ENCODE measurements at regions not wholly inside any gene's neighbourhood (a gene's known extent, or its start where the extent isn't known, plus 50 kb on each side); places are given as distances from the start of the nearest gene placed in this dataset.

- TF ChIP-seq FOXM1 (IDR thresholded peaks at IDR 0.05; ENCODE audit: borderline replicate concordance, low read depth) (no peak), EGR1 (IDR thresholded peaks at IDR 0.05) (no peak), CREB1 (IDR thresholded peaks at IDR 0.05; ENCODE audit: low read depth) (no peak), NFIC (IDR thresholded peaks at IDR 0.05) (no peak), TAF1 (IDR thresholded peaks at IDR 0.05; ENCODE audit: low read depth) (no peak), RAD21 (IDR thresholded peaks at IDR 0.05; ENCODE audit: low read depth) (no peak), TEAD4 (IDR thresholded peaks at IDR 0.05) (no peak), CEBPB (IDR thresholded peaks at IDR 0.05) (no peak), EP300 (IDR thresholded peaks at IDR 0.05; ENCODE audit: borderline replicate concordance) (no peak), ZBTB7A (IDR thresholded peaks at IDR 0.05; ENCODE audit: low read depth) (no peak), REST (IDR thresholded peaks at IDR 0.05; ENCODE audit: low read depth) (no peak)
- TF ChIP-seq, protein P1, sequence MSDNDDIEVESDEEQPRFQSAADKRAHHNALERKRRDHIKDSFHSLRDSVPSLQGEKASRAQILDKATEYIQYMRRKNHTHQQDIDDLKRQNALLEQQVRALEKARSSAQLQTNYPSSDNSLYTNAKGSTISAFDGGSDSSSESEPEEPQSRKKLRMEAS (IDR thresholded peaks at IDR 0.05), result no peak
- TF ChIP-seq, protein P2, sequence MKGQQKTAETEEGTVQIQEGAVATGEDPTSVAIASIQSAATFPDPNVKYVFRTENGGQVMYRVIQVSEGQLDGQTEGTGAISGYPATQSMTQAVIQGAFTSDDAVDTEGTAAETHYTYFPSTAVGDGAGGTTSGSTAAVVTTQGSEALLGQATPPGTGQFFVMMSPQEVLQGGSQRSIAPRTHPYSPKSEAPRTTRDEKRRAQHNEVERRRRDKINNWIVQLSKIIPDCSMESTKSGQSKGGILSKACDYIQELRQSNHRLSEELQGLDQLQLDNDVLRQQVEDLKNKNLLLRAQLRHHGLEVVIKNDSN (IDR thresholded peaks at IDR 0.05), result no peak
Measured at GRCh38 chr1:48103495-48103894, 106.3 kb upstream of the TRABD2B start.

DNA sequence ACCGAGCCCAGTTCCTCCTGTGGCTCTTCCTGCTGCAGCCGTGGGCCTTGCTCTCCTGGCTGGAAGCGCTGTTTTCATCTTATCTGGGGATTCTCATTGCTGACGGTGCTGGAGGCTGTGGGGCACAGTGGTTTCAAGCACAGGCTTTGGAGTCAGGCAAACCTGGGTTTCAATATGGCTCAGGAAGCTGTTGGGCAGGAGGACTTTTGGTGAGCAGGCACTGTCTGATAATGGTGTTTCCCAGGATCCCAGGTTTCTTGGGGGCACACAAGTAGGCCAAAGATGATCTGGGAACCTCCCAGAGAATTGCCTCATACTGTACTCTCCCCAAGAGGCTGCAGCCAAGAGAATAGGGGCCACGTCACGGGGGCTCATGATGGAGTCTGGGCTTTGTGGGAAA, 105.6 kb upstream of the TRABD2B start:
- TF ChIP-seq TAF1 (IDR thresholded peaks at IDR 0.05; ENCODE audit: low read depth), result no peak
- TF ChIP-seq, protein P1 (IDR thresholded peaks at IDR 0.05), result no peak
- no peak for TF ChIP-seq YY1 (IDR thresholded peaks at IDR 0.05; ENCODE audit: low read depth)
- TF ChIP-seq CEBPB (IDR thresholded peaks at IDR 0.05), result no peak
- TF ChIP-seq, protein P2 (IDR thresholded peaks at IDR 0.05), result no peak
- TF ChIP-seq REST (IDR thresholded peaks at IDR 0.05; ENCODE audit: low read depth), result no peak
- TF ChIP-seq RAD21 (IDR thresholded peaks at IDR 0.05; ENCODE audit: low read depth), result no peak
- TF ChIP-seq TCF12 (IDR thresholded peaks at IDR 0.05; ENCODE audit: low read depth), result no peak
- TF ChIP-seq CREB1 (IDR thresholded peaks at IDR 0.05; ENCODE audit: low read depth), result no peak

GRCh38 chr1:48099072-48099773, 102.0 kb upstream of the TRABD2B start:
- TF ChIP-seq, protein P2 (IDR thresholded peaks at IDR 0.05), result no peak
- no peak for TF ChIP-seq TCF12 (IDR thresholded peaks at IDR 0.05; ENCODE audit: low read depth)
- TF ChIP-seq REST (IDR thresholded peaks at IDR 0.05; ENCODE audit: low read depth), result no peak
- no peak for TF ChIP-seq CEBPB (IDR thresholded peaks at IDR 0.05)
- no peak for TF ChIP-seq FOXM1 (IDR thresholded peaks at IDR 0.05; ENCODE audit: borderline replicate concordance, low read depth)
- TF ChIP-seq EP300 (IDR thresholded peaks at IDR 0.05; ENCODE audit: borderline replicate concordance), result no peak
- no peak for TF ChIP-seq TEAD4 (IDR thresholded peaks at IDR 0.05)
- no peak for TF ChIP-seq ZBTB7A (IDR thresholded peaks at IDR 0.05; ENCODE audit: low read depth)
- TF ChIP-seq, protein P1 (IDR thresholded peaks at IDR 0.05), result no peak
- TF ChIP-seq NFIC (IDR thresholded peaks at IDR 0.05), result no peak
- no peak for TF ChIP-seq YY1 (IDR thresholded peaks at IDR 0.05; ENCODE audit: low read depth)
- no peak for TF ChIP-seq RAD21 (IDR thresholded peaks at IDR 0.05; ENCODE audit: low read depth)
- no peak for TF ChIP-seq CREB1 (IDR thresholded peaks at IDR 0.05; ENCODE audit: low read depth)
- TF ChIP-seq EGR1 (IDR thresholded peaks at IDR 0.05), result no peak
